Tibial artery (tissue), 4 donors: ENCODE measurements at regions not wholly inside any gene's neighbourhood (a gene's known extent, or its start where the extent isn't known, plus 50 kb on each side); places are given as distances from the start of the nearest gene placed in this dataset.

ENCODE experiments used
- DNase-seq, 2 donors: peaks; one replicate each; pipeline ENCODE4 v3.0.0-alpha.2; 2019
- H3K27ac ChIP-seq, 2 donors: fragments of 200-600 bp; sonication (generic) in 1 of 2; 1 replicate in 1 of 2; 2 replicates in 1 of 2; pipeline ENCODE4 v1.5.1; 2018 to 2019; ENCODE audit warnings: mild to moderate bottlenecking in 1 of 2
- H3K27me3 ChIP-seq, 2 donors: fragments of 200-600 bp; sonication (generic) in 1 of 2; one replicate each; pipeline versions ENCODE4 v1.5.1 to v1.6.0; 2016 to 2019
- H3K36me3 ChIP-seq, 3 donors: fragments of 200-600 bp; sonication (generic) in 2 of 3; one replicate each; pipeline ENCODE4 v1.5.1; 2016 to 2019; ENCODE audit warnings: mild to moderate bottlenecking in 2 of 3
- H3K4me1 ChIP-seq, 4 donors: fragments of 200-600 bp; sonication (generic) in 2 of 4; 1 replicate in 3 of 4; 2 replicates in 1 of 4; pipeline ENCODE4 v1.5.1; 2016 to 2019
- H3K4me3 ChIP-seq, 2 donors: fragments of 200-600 bp; sonication (generic) in 1 of 2; 1 replicate in 1 of 2; 2 replicates in 1 of 2; pipeline ENCODE4 v1.5.1; 2018 to 2019; ENCODE audit warnings: mild to moderate bottlenecking in 2 of 2
- H3K9me3 ChIP-seq, 3 donors: fragments of 200-600 bp; sonication (generic) in 1 of 3; one replicate each; pipeline ENCODE4 v1.5.1; 2016 to 2019
- CTCF ChIP-seq, 2 experiments: fragments of 200-600 bp in 1 of 2; fragments of 450-650 bp in 1 of 2; IDR thresholded peaks; one replicate each; pipeline ENCODE4 v1.5.1; 2017 to 2019; ENCODE audit warnings: antibody characterized with exemption in 2 of 2, mild to moderate bottlenecking in 1 of 2, moderate library complexity in 1 of 2
- intact Hi-C: fragments of 100-400 bp; cut with DNase I; formaldehyde crosslinking; loops from one replicate; pipeline ENCODE4 v1.15.0; 2023; ENCODE audit warnings: low total_unique reads

GRCh38 chr1:201713086-201713810 is 115.7 kb upstream of the IPO9 start:
- Histone ChIP-seq H3K27ac (peak overlapping the region; percentile 86 to 87), H3K4me1 (peaks cover 0 to 82% (median 70%) of the 10 kb centered on the region in 4 donors), H3K36me3 (peaks cover 0 to 1% (median 0%) of the 10 kb centered on the region in 3 donors), H3K4me3 (no peak overlapping the region), H3K9me3 (no peaks in the 10 kb centered on the region), H3K27me3 (no peaks in the 10 kb centered on the region)
- TF ChIP-seq CTCF (IDR thresholded peaks at IDR 0.05): no peak
- intact Hi-C loops: loop anchor here (10.0 kb wide), 1 partner anchor 258 kb away; no protein-coding TSS in a partner anchor
- peak; percentile 99 for DNase-seq

GRCh38 chr1:201714542-201715329 is 114.2 kb upstream of the IPO9 start:
- H3K36me3 ChIP-seq: peaks cover 0 to 9% (median 0%) of the 10 kb centered on the region in 3 donors
- H3K4me3 ChIP-seq: peak overlapping the region; percentile 9 to 16
- DNase-seq: peak; percentile 97
- H3K27ac ChIP-seq: peak overlapping the region; percentile 86 to 87
- no peak for TF ChIP-seq CTCF (IDR thresholded peaks at IDR 0.05)
- no peaks in the 10 kb centered on the region for H3K27me3 ChIP-seq
- H3K9me3 ChIP-seq: no peaks in the 10 kb centered on the region
- intact Hi-C loops: loop anchor here (10.0 kb wide), 1 partner anchor 260 kb away; no protein-coding TSS in a partner anchor
- H3K4me1 ChIP-seq: peaks cover 0 to 84% (median 71%) of the 10 kb centered on the region in 4 donors

- peak in 1 of 2 donors; percentile 64 for DNase-seq
- intact Hi-C loops: loop anchor here (10.0 kb wide), 1 partner anchor 261 kb away; no protein-coding TSS in a partner anchor
- H3K27ac ChIP-seq: peak overlapping the region; percentile 86 to 87
- H3K4me3 ChIP-seq: peak overlapping the region in 1 of 2 donors; percentile 16
- H3K4me1 ChIP-seq: peaks cover 0 to 84% (median 72%) of the 10 kb centered on the region in 4 donors
- H3K36me3 ChIP-seq: peaks cover 0 to 9% (median 0%) of the 10 kb centered on the region in 3 donors
- no peaks in the 10 kb centered on the region for H3K9me3 ChIP-seq
- H3K27me3 ChIP-seq: no peaks in the 10 kb centered on the region
- no peak for TF ChIP-seq CTCF (IDR thresholded peaks at IDR 0.05)
Measured at GRCh38 chr1:201715351-201715750, 113.6 kb upstream of the IPO9 start.

- H3K4me1 ChIP-seq: peaks cover 0 to 83% (median 67%) of the 10 kb centered on the region in 4 donors
- DNase-seq: peak; percentile 59 to 70
- H3K36me3 ChIP-seq: peaks cover 0 to 9% (median 0%) of the 10 kb centered on the region in 3 donors
- TF ChIP-seq CTCF (IDR thresholded peaks at IDR 0.05): no peak
- no peaks in the 10 kb centered on the region for H3K9me3 ChIP-seq
- peak overlapping the region; percentile 86 to 87 for H3K27ac ChIP-seq
- H3K27me3 ChIP-seq: no peaks in the 10 kb centered on the region
- H3K4me3 ChIP-seq: no peak overlapping the region
- intact Hi-C loops: loop anchor here (10.0 kb wide), 1 partner anchor 261 kb away; no protein-coding TSS in a partner anchor
Measured at GRCh38 chr1:201715801-201716741, 112.9 kb upstream of the IPO9 start.

GRCh38 chr1:201716742-201717135 is 112.2 kb upstream of the IPO9 start:
- Histone ChIP-seq H3K27ac (peak overlapping the region; percentile 86 to 87), H3K36me3 (peaks cover 0 to 9% (median 0%) of the 10 kb centered on the region in 3 donors), H3K4me1 (peaks cover 0 to 80% (median 62%) of the 10 kb centered on the region in 4 donors), H3K9me3 (no peaks in the 10 kb centered on the region), H3K4me3 (no peak overlapping the region), H3K27me3 (no peaks in the 10 kb centered on the region)
- TF ChIP-seq CTCF (IDR thresholded peaks at IDR 0.05): no peak
- intact Hi-C loops: loop anchor here (10.0 kb wide), 1 partner anchor 262 kb away; no protein-coding TSS in a partner anchor
- DNase-seq: no peak
